Limb (tissue), 2 donors: ENCODE measurements at regions not wholly inside any gene's neighbourhood (a gene's known extent, or its start where the extent isn't known, plus 50 kb on each side); places are given as distances from the start of the nearest gene placed in this dataset.

Experiments used
- DNase-seq, 2 donors: peaks; one replicate each; pipeline ENCODE4 v3.0.0-alpha.2; 2016; ENCODE audit errors: extremely low spot score in 2 of 2

GRCh38 chr11:116263770-116264169 is 509.0 kb downstream of the BUD13 start:
- DNase-seq, result no peak

GRCh38 chr11:116263019-116263418 is 509.8 kb downstream of the BUD13 start:
- no peak for DNase-seq

- DNase-seq, result no peak
Observed at GRCh38 chr11:116262370-116262769, 510.4 kb downstream of the BUD13 start.

- no peak for DNase-seq
Observed at GRCh38 chr11:116261606-116262005, 511.2 kb downstream of the BUD13 start.

- DNase-seq, result no peak
Observed at GRCh38 chr11:116258821-116259220, 514.0 kb downstream of the BUD13 start.

- no peak for DNase-seq
Observed at GRCh38 chr11:116257883-116258282, 514.9 kb downstream of the BUD13 start.

- DNase-seq, result no peak
Observed at GRCh38 chr11:116257092-116257491, 515.7 kb downstream of the BUD13 start.

GRCh38 chr11:116256215-116256614 is 516.6 kb downstream of the BUD13 start:
- no peak for DNase-seq

GRCh38 chr11:116255321-116255953 is 517.4 kb downstream of the BUD13 start:
- no peak for DNase-seq

GRCh38 chr11:116250155-116250554 is 522.6 kb downstream of the BUD13 start:
- no peak for DNase-seq

GRCh38 chr11:116249561-116249960 is 523.2 kb downstream of the BUD13 start:
- no peak for DNase-seq

- no peak for DNase-seq
Observed at GRCh38 chr11:116244889-116245288, 527.9 kb downstream of the BUD13 start.

GRCh38 chr11:116244439-116244838 is 528.3 kb downstream of the BUD13 start:
- no peak for DNase-seq

- DNase-seq, result no peak
Observed at GRCh38 chr11:116243991-116244390, 528.8 kb downstream of the BUD13 start.

GRCh38 chr11:116242006-116242405 is 530.8 kb downstream of the BUD13 start:
- no peak for DNase-seq

- no peak for DNase-seq
Observed at GRCh38 chr11:116240710-116241109, 532.1 kb downstream of the BUD13 start.

GRCh38 chr11:116239247-116239646 is 533.5 kb downstream of the BUD13 start:
- DNase-seq, result no peak

- no peak for DNase-seq
Observed at GRCh38 chr11:116234989-116235568, 537.7 kb downstream of the BUD13 start.

GRCh38 chr11:116233561-116233960 is 539.2 kb downstream of the BUD13 start:
- peak in 1 of 2 donors; percentile 12 for DNase-seq

- DNase-seq, result no peak
Observed at GRCh38 chr11:116232364-116232828, 540.4 kb downstream of the BUD13 start.

GRCh38 chr11:116231543-116231942 is 541.2 kb downstream of the BUD13 start:
- no peak for DNase-seq

- no peak for DNase-seq
Observed at GRCh38 chr11:116230438-116230837, 542.3 kb downstream of the BUD13 start.

GRCh38 chr11:116229236-116229970 is 543.4 kb downstream of the BUD13 start:
- peak in 1 of 2 donors; percentile 38 for DNase-seq
